GM12865 (cell line): ENCODE measurements at regions not wholly inside any gene's neighbourhood (a gene's known extent, or its start where the extent isn't known, plus 50 kb on each side); places are given as distances from the start of the nearest gene placed in this dataset.

Experiments
- DNase-seq: peaks from one replicate; pipeline ENCODE4 v3.0.0; 2010; ENCODE audit warnings: low read depth
- H3K4me3 ChIP-seq: 2 replicates; pipeline ENCODE4 v1.5.1; 2011; ENCODE audit warnings: mild to moderate bottlenecking, low read depth, low read length, control low read depth
- TF ChIP-seq, protein P1 (sequence below): IDR thresholded peaks from 2 replicates; pipeline ENCODE4 v1.5.1; 2011; ENCODE audit warnings: low read length, control low read depth, low read depth, inconsistent platforms; ENCODE audit not compliant: insufficient read depth; ENCODE audit errors: missing control alignments

DNA sequence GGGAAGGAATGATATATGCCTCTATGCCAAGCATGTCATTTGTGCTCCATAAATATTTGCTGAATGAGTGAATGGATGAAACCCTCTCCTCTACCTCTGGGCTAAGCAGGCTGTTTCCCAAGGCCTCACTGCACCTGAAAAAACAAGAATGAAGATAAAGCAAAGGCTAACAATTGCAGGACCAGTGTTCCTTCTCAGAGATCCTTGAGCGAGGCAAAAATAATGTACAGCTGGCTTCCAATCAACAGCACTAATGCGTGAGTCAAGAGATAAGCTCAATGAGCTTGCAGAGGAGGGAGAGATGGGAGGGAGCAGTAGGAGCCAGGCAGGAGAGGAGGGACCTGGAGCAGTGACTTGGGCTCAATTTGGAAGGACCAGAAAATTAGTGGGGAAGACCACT lies 144.5 kb upstream of the NFE2L3 start:
- TF ChIP-seq, protein P1, sequence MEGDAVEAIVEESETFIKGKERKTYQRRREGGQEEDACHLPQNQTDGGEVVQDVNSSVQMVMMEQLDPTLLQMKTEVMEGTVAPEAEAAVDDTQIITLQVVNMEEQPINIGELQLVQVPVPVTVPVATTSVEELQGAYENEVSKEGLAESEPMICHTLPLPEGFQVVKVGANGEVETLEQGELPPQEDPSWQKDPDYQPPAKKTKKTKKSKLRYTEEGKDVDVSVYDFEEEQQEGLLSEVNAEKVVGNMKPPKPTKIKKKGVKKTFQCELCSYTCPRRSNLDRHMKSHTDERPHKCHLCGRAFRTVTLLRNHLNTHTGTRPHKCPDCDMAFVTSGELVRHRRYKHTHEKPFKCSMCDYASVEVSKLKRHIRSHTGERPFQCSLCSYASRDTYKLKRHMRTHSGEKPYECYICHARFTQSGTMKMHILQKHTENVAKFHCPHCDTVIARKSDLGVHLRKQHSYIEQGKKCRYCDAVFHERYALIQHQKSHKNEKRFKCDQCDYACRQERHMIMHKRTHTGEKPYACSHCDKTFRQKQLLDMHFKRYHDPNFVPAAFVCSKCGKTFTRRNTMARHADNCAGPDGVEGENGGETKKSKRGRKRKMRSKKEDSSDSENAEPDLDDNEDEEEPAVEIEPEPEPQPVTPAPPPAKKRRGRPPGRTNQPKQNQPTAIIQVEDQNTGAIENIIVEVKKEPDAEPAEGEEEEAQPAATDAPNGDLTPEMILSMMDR: no peak
- DNase-seq: no peak
- H3K4me3 ChIP-seq: no peak overlapping the region

DNA sequence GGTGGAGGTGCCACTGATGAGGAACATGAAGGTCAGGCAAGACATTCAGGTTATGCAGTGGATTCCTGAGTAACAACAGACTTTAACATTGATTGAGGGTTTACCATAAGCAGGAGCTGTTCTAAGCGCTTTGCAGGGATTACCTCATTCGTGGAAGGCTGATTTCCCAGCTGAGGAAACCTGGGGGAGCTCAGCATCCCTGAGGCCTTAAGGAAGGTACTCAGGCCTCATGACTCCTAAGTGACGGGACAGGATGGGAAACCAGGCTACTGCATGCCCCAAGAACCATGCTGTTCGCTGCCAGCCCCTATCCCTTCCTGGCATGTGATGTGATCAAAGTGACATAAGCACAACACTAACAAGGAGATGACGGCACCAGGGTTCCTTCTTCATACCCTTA lies 143.6 kb upstream of the NFE2L3 start:
- DNase-seq: no peak
- no peak overlapping the region for H3K4me3 ChIP-seq
- TF ChIP-seq, protein P1: no peak

DNA sequence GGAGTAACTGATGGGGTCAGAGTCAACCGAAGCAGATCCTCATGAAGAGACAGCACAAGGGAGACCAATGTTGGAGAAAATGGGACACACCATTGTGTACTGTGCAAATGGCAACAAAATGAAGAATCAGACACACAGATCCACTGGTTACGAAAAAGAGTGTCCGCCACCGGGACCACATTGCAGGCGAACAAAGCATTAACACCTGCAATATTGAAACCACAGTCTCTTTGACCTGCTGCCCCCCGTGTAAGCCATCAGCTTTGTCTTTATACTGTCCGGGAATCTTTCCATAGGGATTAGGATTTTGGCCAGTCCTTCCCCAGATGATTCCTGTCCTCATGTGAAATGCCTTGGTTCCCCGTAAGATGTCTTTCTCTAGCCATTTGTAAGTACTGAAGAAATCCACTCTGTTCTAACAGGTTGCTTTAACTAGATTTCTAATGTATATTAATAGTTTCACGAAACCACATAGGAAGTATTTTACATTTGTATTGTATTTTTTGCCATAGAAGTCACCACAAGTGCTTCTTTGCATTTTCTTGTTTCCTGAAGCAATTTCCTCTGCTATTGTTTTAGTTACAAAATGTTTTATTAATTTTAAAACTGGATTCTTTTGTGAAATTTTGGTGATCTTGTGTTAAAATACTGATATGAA lies 140.8 kb upstream of the NFE2L3 start:
- peak; percentile 38 for DNase-seq
- TF ChIP-seq, protein P1: no peak
- H3K4me3 ChIP-seq: no peak overlapping the region; the same call in 1 of the 2 replicates

DNA sequence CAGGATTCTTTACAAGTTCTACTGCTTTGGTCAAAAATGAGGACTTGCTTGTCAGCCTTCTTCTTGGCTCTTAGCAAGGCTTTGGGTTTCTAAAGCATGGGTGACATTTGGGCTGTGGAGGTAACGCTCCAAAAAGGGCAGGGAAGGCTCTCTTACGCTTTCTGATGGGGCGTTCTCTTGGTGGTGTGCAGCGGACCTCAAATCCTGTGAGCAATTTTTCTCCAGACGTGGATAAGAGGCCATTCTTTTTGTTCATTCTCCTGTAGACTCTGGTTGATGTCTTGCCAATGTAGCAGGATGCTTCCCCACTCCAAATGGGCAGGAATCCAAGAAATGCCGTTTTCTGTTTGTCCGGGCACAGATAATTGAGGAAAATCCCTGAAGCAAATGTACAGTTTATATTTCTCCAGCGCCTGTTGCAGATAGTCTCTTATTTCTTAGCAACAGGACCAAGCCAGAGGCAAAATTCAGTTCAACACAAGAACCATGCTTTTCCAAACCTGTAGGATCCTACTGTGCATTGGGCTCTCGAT lies 138.4 kb upstream of the NFE2L3 start:
- peak; percentile 49 for DNase-seq
- TF ChIP-seq, protein P1: no peak
- no peak overlapping the region for H3K4me3 ChIP-seq

DNA sequence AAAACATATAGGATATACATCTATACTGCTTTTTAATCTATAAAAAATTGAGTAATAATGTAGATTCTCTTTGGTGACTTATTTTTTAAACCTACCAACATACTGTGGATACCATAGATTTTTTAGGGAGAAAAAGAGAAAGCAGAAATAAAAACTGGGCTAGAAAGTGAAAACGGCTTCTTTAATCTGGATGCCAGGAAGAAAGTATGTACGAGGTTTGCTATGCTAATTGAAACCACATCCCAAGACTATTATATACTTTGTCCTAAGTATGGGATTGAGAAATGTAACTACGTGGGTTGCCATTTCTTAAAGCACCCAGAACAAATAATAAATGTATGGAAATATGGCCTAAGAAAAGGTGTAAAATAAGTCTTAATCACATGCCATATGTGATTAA lies 129.0 kb upstream of the NFE2L3 start:
- DNase-seq: no peak
- H3K4me3 ChIP-seq: no peak overlapping the region
- TF ChIP-seq, protein P1: no peak

DNA sequence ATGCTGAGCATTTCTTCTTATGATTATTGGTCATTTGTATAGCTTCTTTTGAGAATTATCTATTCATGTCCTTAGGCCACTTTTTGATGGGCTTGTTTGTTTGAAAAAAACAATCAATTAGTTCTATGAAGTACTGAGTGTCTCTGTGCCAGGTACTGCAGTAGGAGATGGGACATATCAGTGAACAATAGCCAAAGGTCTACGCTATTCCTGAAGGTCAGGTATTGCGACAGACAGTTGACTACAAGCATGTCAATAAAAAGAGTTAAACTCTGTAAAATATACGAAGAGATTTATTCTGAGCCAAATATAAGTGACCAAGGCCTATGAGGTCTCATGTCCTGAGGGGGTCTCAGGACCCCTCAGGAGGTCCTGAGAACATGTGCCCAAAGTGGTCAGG lies 122.1 kb upstream of the NFE2L3 start:
- TF ChIP-seq, protein P1: no peak
- DNase-seq: no peak
- H3K4me3 ChIP-seq: no peak overlapping the region

DNA sequence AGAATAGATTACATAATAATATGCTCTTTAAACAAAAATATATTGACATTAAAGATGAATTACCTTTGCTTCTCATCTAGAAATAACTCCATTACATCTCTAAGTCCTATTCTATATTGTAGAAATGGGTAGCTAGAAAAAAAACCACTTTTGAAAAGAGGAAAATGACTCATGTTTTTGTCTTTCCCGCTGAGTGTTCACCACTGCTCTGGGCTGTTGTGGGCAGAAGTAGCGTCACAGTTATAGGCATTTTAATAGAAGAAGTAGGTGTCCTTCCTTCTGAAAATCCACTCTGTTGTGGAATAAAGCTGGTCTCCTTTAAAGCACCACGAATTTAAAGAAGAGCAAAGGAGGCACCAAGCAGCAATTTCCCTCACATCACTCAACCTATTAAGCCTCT lies 117.6 kb upstream of the NFE2L3 start:
- H3K4me3 ChIP-seq: no peak overlapping the region
- DNase-seq: no peak
- TF ChIP-seq, protein P1: no peak
